GM19328 (cell line): ENCODE measurements at regions not wholly inside any gene's neighbourhood (a gene's known extent, or its start where the extent isn't known, plus 50 kb on each side); places are given as distances from the start of the nearest gene placed in this dataset.

Experiments
- ATAC-seq: cut with Tn5 transposase; IDR thresholded peaks from one replicate; pipeline ENCODE4 v1.9.1; 2021; ENCODE audit warnings: mild to moderate bottlenecking, moderate library complexity; ENCODE audit not compliant: unreplicated experiment

GRCh38 chr6:90970672-90971071 is 383.8 kb upstream of the MAP3K7 start:
- no peak for ATAC-seq

DNA sequence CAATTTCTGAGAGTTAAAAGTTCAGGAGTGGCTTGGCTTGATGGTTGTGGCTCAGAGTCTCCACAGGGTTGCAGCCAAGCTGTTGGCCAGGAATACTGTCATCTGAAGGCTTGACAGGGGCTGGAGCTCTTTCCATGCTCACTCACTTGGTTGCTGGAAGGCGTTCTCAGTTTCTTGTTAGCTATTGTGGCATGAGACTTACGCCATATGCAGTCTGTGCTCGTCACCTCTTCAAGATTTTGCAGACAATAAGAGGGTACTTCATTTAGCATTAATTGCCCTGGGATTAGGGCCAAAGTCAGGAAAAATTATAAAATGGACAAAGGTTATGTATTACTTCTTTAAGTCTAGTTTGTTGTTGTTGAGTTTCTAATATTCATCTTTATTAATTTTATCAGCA is 380.6 kb upstream of the MAP3K7 start:
- no peak for ATAC-seq

DNA sequence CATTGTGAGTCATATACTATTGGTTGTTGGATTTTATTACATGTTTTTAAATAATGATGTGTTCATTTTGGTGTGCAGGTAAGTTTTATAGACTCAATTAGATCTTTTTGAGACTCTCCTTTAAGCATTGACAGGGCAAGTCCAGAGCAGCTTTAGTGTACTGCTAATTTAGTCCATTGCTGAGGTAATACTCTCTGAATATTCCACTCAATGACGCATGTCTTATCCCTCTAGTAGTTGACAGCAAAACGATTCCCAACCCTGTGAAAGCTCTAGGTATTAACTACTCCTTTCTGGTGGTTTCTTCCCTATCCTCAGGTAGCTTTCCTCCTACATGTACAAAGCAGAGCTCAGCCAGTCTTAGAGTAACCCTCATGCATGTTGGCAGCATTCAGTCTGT is 373.5 kb upstream of the MAP3K7 start:
- ATAC-seq, result no peak

DNA sequence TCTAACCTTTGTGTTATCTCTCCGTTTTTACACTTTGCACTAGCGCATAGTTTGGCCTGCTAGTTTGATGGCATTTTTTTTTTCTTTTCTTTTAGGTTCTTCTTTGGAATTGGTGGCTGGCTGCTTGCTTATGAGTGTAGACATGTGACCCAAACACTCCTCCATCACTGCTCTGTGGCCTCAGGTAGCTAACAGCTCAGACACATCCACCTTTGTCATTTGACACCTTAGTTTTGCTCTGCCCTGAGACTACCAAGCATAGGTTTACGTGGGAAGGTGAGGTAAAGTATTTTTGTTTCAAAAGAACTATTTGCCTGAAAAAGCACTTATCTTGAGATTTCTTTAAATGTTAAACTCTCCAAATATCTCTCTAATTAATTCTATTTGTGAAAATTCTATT is 368.4 kb upstream of the MAP3K7 start:
- ATAC-seq, result no peak

DNA sequence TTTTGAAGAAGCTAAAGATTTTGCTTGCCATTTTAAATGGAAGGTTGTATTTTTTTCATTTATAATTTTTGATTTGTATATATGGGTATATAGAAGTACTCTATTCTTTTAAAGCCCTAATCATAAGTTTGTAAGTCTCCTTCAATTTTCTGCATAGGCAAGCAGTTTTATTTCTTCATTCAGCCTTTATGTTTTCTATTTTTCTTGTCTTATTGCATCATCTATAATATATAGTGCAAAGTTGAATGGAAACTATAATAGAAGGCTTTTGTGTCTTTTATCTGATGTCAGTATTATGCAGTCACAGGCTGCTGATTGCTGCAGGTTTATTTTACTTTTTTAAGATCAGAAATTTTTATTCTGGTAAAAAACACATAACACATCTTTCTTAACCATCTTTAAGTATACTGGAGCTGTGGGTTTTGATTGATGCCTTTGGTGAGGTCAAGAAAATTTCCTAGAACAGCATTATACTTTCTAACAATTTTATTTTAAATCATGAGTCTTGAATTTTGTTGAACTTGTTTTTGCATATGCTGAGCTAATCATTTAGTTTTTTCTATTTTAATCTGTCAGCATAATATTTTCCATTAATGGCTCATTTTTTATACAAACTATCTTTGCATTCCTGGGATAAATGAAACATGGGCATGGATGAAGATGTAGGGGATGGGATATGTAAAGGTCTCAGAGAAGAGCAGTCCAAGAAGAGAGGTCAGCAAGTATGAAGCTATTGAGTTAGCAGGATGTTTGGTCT is 366.7 kb upstream of the MAP3K7 start:
- ATAC-seq, result no peak

- ATAC-seq, result no peak
Observed at GRCh38 chr6:90952176-90952575, 365.3 kb upstream of the MAP3K7 start.

DNA sequence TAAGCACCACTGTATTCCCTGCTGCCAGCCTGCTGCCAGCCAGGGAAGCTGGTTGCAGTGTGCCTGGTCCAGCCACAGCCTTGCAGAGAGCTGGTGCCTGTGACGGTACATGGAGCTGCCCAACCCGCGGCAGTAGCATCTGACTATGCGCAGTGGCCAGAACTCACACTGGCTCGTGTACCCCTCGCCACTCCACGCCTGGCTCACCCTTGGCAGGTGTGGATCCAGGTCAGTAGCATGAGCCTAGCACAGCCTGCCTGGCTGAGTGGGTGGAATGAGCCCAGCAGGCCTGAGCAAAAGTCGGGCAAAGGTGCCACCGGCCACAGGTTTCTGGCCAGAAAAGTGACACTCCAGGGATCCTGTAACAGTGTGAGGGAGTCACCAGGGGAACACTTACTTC is 361.7 kb upstream of the MAP3K7 start:
- ATAC-seq, result no peak

- no peak for ATAC-seq
Observed at GRCh38 chr6:90947184-90948064, 360.6 kb upstream of the MAP3K7 start.

GRCh38 chr6:90941885-90942284 is 355.0 kb upstream of the MAP3K7 start:
- no peak for ATAC-seq

DNA sequence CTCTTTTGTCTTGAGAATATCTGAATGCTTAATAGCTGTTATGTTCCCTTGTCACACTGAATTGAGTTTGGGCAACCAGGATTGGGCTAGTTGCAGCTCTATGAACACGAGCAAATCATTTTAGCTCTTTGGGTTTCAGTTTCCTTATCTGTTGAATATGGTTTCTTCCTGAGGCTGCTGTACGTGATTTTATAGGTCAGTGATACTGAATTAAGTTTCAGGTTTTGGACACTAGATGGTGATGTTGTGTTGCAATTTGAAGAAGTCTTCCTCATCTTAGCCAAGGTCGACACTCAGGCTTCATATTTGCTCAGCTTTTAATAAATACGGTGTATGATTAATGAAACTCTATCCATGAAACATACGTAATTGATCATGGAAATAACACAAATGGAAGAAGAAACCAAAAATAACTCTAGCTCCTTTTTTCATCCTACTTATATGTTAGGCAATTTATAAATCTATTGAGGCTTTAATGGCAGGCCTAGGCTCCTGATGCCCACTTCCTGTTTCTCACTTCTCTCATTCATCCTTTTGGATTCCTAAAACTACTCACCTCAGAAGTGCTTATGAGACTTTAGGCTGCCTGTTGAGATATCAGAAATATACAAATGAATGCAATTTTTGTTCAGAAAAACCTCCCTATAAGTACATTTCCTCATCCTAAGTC is 354.1 kb upstream of the MAP3K7 start:
- ATAC-seq, result peak; percentile 93

- ATAC-seq, result no peak
Observed at GRCh38 chr6:90939906-90940305, 353.0 kb upstream of the MAP3K7 start.

- ATAC-seq, result no peak
Observed at GRCh38 chr6:90938122-90938521, 351.2 kb upstream of the MAP3K7 start.

DNA sequence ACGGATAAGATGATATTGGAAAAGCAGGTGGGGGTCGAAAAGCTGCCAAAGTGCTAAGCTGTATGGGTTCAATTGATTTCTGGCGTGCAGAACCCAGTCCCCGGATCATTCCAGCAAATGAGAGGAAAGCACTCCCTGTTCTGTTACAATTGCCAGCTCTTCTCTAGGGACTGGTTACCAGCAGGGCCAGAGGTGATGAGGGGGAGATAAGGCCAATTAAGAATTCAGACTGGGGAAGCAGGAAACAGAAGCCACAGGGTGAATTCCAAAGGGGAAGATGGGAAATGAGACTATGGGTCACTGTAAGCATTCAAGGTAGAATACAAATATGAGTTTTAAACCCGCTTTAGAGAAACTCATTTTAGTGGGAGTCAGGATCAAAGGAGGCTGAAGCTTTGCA is 349.4 kb upstream of the MAP3K7 start:
- ATAC-seq, result no peak

- no peak for ATAC-seq
Observed at GRCh38 chr6:90934966-90935365, 348.1 kb upstream of the MAP3K7 start.

DNA sequence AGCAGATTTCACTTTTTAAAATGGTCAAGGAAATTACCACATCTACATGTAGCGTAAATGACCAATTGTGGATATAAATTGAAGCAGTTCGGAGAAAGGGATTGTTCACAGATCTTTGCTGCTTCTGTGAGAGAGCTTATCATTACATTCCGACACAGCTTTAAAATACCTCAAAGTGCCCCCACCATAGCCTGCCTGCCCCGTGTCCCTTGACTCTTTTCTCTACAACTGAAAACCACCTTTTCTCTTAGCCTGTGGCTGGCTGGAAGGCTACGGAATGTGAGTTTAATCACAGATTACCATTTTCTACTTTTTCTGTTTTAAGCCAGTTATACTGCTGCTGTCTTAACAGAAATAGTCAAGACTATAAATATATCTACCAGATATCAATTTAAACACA is 347.2 kb upstream of the MAP3K7 start:
- ATAC-seq, result no peak

DNA sequence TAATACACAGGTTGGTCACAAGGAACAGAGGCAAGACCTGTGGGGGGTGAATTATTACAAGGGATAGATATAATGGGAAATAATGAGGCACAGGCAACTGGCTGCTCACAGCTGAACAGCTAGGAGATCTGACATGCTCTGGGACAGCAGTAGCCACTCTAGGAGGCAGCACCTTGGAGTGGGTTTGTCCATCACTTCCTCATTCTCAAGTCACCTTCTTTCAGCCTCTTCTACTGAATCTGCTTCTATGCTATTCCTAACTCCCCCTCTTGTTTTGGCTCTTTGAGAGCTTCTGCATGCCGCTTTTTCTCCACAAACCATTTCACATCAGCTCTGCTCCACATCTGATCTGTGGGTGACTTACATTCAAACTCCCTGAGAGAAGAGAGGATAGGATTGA is 345.5 kb upstream of the MAP3K7 start:
- no peak for ATAC-seq

GRCh38 chr6:90928051-90928450 is 341.2 kb upstream of the MAP3K7 start:
- no peak for ATAC-seq

DNA sequence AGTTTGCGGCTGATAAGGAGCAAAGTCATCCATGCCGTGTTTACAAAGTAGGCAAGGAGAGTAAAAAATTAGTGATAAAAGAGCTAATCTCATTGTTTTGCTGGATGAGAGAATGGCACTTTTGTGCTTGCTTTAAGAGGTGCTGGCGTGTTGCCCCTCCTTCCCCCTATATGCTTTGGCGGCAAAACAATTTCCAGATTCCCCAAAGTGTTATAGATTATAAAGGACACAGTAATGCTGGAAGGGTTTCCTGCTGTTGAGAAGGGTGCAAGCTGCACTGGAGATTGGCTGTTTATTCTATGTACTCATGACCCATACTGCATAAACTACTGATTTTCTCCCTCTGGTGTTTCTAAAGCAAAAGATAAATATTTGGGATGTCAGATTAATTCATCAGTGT is 338.9 kb upstream of the MAP3K7 start:
- ATAC-seq, result no peak

DNA sequence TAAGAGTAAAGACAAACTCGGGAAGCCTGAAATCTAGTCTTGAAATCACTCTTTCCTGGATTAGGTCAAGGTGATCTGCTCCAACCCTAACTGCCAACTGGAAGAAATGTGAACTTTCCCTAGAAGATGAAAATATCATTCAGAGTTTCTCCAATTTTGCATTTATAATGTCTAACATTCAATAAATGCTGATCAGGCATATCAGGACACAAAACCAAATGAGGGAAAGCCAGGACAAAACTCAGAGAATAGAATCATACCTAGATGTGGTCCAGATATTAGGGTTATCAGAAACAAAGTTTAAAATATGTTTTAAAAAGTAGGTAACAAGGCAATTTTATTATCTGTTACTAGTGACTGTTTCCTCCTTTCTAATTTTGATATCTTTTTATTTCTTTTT is 335.5 kb upstream of the MAP3K7 start:
- ATAC-seq, result no peak

GRCh38 chr6:90918361-90918760 is 331.5 kb upstream of the MAP3K7 start:
- no peak for ATAC-seq

GRCh38 chr6:90917376-90917775 is 330.5 kb upstream of the MAP3K7 start:
- no peak for ATAC-seq

DNA sequence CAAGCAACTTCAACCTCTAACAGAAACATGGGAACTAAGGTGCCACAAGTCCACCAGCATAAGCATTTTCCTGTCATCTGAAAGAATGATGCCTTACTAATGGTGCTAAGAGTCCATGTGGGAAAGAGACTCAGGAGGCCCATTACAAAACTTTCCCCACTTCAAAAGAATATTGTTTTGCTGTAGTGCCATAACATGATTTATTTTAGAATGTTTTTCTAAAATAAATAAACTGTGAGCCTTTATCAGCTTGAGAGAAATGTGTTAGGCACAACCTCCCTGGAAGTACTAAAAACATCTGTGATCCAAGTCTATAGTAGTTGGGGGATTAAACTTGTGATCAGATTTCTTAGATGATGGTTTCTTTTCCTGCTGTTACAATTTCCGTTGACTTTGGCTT is 330.1 kb upstream of the MAP3K7 start:
- ATAC-seq, result no peak
